Calu3 (cell line): ENCODE measurements at regions not wholly inside any gene's neighbourhood (a gene's known extent, or its start where the extent isn't known, plus 50 kb on each side); places are given as distances from the start of the nearest gene placed in this dataset.
"Not testable (repeated sequence)": the region's sequence is repeated elsewhere in the genome, so short reads cannot be mapped to it uniquely, and the experiment has no call there.

ENCODE experiments used
- BruUV-seq: library from RNA; stranded (reverse); fragments of 400-500 nt; replicated peaks from 2 replicates; lab custom pipeline; 2021; lab: Mats Ljungman, UMichigan
- CTCF ChIA-PET: fragments of 300-600 bp; sonication (Branson Sonifier 250); formaldehyde crosslinking; loops from one replicate; lab custom pipeline; 2022; ENCODE audit warnings: antibody characterized with exemption; lab: Charles Lee
- DNase-seq: peaks from one replicate; pipeline ENCODE4 v3.0.0; 2022
- H3K27ac Mint-ChIP-seq: one replicate; pipeline ENCODE4 v1.8.0; 2022; ENCODE audit warnings: mixed read lengths; ENCODE audit not compliant: unreplicated experiment
- H3K27me3 Mint-ChIP-seq: one replicate; pipeline ENCODE4 v1.8.0; 2022; ENCODE audit warnings: mixed read lengths; ENCODE audit not compliant: unreplicated experiment
- H3K36me3 Mint-ChIP-seq: one replicate; pipeline ENCODE4 v1.8.0; 2022; ENCODE audit warnings: mild to moderate bottlenecking, moderate library complexity, mixed read lengths; ENCODE audit not compliant: insufficient read depth, unreplicated experiment
- H3K4me1 Mint-ChIP-seq: one replicate; pipeline ENCODE4 v1.8.0; 2022; ENCODE audit warnings: mild to moderate bottlenecking, low read depth, mixed read lengths; ENCODE audit not compliant: unreplicated experiment
- H3K4me3 Mint-ChIP-seq: one replicate; pipeline ENCODE4 v1.8.0; 2022; ENCODE audit warnings: mild to moderate bottlenecking, low read depth, moderate library complexity, mixed read lengths; ENCODE audit not compliant: unreplicated experiment
- H3K9me3 Mint-ChIP-seq: one replicate; pipeline ENCODE4 v1.8.0; 2022; ENCODE audit warnings: low read depth, mixed read lengths; ENCODE audit not compliant: unreplicated experiment
- intact Hi-C: fragments of 100-400 bp; cut with micrococcal nuclease; formaldehyde crosslinking; loops from one replicate; pipeline ENCODE4 v1.10.0; 2022; ENCODE audit not compliant: unreplicated experiment
- TF ChIP-seq, protein P1 (sequence below): fragments of 200-600 bp; IDR thresholded peaks from one replicate; pipeline ENCODE4 v1.8.0; 2022; ENCODE audit warnings: antibody characterized with exemption; ENCODE audit not compliant: unreplicated experiment

DNA sequence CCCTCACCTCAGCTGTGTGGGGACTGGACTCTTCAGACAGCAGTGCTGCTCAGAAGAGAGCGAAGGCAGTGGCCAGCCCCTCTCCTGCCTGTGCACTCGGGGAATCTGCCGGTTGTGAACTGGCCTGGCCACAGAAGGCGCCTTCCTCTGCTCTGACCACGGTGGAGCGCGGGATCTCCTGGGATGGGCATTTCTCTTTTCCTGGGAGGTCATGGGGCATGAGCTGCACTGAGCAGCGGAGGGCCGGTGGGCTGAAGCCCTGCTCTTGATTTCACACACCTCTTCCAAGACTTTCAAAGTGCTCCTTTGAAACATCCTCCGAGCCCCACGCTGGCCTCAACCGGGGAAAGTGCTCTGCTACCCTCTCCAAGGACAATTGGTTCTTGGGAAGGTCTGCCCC lies 125.6 kb upstream of the FAM20C start:
- Mint-ChIP-seq H3K4me3 (no peak overlapping the region), H3K4me1 (no peaks in the 10 kb centered on the region), H3K27ac (no peak overlapping the region), H3K27me3 (peaks cover 41% of the 10 kb centered on the region), H3K36me3 (no peaks in the 10 kb centered on the region), H3K9me3 (no peaks in the 10 kb centered on the region)
- BruUV-seq: no TSS peak
- intact Hi-C loops: no loop called here
- CTCF ChIA-PET: no interaction called here
- no peak for DNase-seq
- TF ChIP-seq, protein P1, sequence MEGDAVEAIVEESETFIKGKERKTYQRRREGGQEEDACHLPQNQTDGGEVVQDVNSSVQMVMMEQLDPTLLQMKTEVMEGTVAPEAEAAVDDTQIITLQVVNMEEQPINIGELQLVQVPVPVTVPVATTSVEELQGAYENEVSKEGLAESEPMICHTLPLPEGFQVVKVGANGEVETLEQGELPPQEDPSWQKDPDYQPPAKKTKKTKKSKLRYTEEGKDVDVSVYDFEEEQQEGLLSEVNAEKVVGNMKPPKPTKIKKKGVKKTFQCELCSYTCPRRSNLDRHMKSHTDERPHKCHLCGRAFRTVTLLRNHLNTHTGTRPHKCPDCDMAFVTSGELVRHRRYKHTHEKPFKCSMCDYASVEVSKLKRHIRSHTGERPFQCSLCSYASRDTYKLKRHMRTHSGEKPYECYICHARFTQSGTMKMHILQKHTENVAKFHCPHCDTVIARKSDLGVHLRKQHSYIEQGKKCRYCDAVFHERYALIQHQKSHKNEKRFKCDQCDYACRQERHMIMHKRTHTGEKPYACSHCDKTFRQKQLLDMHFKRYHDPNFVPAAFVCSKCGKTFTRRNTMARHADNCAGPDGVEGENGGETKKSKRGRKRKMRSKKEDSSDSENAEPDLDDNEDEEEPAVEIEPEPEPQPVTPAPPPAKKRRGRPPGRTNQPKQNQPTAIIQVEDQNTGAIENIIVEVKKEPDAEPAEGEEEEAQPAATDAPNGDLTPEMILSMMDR: no peak

DNA sequence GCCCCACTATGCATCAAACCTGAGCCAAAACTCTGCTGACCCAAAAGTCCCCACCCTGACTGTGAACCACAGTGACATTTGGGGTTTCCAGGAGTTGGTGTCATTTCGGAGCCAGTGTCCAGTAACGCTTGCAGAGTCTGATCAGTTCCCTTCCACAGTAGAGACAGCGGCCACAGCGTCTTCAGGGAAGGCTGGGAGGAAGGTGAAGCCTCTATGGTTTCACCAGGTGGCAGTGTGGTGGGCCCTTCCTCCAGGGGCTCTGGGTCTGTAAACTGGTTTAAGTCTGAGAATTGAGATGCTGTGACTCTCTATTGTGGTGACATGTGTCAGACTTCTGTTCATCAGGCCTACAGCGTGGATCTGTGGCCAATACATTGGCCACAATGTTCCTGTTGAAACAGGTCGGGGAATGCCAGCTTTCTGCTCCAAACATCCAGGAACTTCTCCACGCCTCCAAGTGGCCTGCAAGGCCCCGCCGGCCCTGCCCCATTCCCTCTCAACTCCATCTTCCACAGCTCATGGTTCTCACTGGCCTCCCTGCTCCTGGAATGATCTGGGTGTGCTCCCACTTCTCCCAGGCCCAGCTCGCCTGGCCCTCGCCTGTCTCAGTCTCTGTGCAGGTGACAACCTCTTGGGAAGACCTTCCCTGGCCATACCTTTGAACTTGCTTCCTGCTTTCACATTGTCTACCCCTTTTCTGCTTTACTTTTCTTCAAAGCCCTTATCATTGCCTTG lies 124.5 kb upstream of the FAM20C start:
- CTCF ChIA-PET: no interaction called here
- TF ChIP-seq, protein P1: peak; percentile 16
- no peak for DNase-seq
- Mint-ChIP-seq H3K27me3 (peaks cover 32% of the 10 kb centered on the region), H3K9me3 (no peaks in the 10 kb centered on the region), H3K4me3 (no peak overlapping the region), H3K36me3 (no peaks in the 10 kb centered on the region), H3K27ac (no peak overlapping the region), H3K4me1 (no peaks in the 10 kb centered on the region)
- BruUV-seq: no TSS peak
- intact Hi-C loops: no loop called here

DNA sequence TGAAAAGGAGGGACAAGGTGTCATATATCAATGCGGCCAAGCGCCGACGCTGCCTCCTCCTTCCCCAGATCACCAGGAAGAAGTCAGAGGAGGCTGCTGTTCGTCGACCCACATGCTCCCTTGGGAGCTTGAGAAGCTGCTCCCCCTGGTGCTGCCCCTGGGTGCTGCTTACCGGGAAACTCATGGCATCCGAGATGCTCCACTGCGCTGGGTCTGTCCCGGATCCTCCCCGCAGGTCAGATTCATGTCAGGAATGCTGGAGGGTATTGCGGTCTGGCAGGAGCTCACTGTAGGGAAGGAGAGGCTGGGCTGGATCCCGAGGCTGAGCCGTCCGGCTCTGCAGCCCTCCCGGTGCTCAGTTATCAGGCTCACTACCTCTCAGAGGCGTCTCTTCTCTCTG lies 123.7 kb upstream of the FAM20C start:
- Mint-ChIP-seq H3K27ac (no peak overlapping the region), H3K9me3 (no peaks in the 10 kb centered on the region), H3K4me1 (no peaks in the 10 kb centered on the region), H3K36me3 (no peaks in the 10 kb centered on the region), H3K27me3 (peaks cover 32% of the 10 kb centered on the region), H3K4me3 (no peak overlapping the region)
- CTCF ChIA-PET: no interaction called here
- intact Hi-C loops: no loop called here
- no TSS peak for BruUV-seq
- TF ChIP-seq, protein P1: no peak
- DNase-seq: no peak

DNA sequence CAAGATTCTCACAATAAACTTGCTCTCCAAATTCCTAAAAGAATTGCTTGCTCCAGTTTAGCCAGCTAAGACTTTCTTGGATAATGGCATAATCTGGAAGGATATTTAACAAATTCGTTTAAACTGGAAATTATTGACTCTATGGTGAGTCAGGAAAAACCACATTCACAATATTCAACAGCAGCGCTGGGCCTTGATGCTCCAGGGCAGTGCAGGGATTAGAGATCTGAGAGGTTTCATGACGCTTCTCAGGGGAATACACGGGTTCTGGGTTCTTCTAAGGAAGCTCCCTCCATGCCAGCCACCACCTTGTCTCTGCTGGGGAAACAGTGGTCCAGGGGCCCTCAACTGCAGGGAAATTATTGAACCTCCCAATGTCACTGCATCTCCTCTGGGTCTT lies 123.3 kb upstream of the FAM20C start:
- CTCF ChIA-PET, H3K4me3 Mint-ChIP-seq, H3K4me1 Mint-ChIP-seq, H3K27ac Mint-ChIP-seq, H3K9me3 Mint-ChIP-seq, H3K36me3 Mint-ChIP-seq, intact Hi-C loops, DNase-seq, BruUV-seq: not testable (repeated sequence)
- H3K27me3 Mint-ChIP-seq: peaks cover 32% of the 10 kb centered on the region

DNA sequence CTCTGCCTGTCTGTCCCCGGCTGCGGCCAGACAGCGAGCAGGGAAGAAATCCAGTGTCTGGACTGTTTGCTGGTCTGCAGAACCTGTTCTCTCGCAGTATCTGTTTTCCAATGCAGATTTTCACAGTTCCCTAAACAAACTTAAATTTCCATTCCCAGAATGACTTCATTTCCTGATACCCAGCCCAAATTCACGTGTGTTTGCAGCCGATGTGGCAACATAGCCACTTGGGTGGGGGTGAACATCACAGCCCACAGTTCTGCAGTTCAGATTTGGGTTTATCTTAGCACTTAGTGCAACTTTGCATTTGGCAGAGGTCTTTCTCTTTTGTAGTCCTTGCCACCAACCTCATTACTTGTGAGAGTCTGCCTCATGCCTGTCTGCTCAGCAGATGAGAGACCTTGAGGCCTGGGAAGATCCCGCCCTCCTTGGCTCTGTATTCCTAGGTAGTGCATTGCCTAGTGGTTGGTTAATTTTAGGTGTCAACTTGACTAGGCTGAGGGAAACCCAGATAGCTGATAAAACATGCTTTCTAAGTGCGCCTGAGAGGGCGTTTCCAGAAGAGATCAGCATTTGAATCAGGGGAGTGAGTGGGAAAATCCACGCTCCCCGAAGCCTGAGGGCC lies 122.8 kb upstream of the FAM20C start:
- H3K27ac Mint-ChIP-seq, H3K4me3 Mint-ChIP-seq, CTCF ChIA-PET, DNase-seq, H3K9me3 Mint-ChIP-seq, H3K36me3 Mint-ChIP-seq, intact Hi-C loops, H3K4me1 Mint-ChIP-seq, BruUV-seq: not testable (repeated sequence)
- H3K27me3 Mint-ChIP-seq: peaks cover 31% of the 10 kb centered on the region

DNA sequence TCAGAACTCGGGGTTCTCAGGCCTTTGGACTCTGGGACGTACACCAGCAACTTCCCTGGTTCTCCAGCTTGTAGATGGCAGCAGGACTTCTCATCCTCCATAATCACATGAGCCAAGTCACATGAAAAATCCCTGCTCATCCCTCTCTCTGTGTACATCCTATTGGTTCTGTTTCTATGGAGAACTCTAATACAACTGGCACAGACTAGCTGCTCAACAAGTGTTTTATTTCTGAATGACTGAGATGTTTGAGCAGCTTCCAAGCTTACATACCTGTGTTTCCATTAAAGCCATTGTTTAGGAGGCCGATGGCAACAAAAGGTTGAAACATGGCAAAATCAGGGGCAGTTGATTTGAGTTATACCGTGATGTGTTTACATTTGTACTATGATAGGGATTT lies 122.2 kb upstream of the FAM20C start:
- H3K4me3 Mint-ChIP-seq, BruUV-seq, H3K4me1 Mint-ChIP-seq, H3K27ac Mint-ChIP-seq, H3K36me3 Mint-ChIP-seq, H3K9me3 Mint-ChIP-seq, CTCF ChIA-PET, intact Hi-C loops, DNase-seq: not testable (repeated sequence)
- peaks cover 25% of the 10 kb centered on the region for H3K27me3 Mint-ChIP-seq

DNA sequence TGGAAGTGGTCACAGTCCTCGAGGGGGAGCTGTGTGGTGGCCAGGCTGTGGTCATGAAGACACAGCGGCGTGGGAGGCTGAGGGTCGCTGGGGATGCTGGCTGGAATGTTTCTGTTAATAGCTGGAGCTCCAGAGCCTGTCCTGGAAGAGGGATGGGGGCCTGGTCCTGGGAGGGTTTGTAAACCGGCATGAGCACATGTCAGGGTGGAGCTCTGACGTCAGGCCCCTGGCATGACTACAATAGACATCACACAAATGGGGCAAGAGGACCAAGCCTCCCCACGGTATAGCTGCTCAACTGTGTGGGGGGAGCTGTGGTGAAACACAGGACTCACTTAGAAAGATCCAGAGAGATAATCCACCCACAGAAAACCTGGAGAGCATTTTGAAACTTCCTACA lies 121.4 kb upstream of the FAM20C start:
- BruUV-seq, H3K4me1 Mint-ChIP-seq, H3K27ac Mint-ChIP-seq, H3K36me3 Mint-ChIP-seq, intact Hi-C loops, H3K4me3 Mint-ChIP-seq, H3K9me3 Mint-ChIP-seq, DNase-seq, CTCF ChIA-PET: not testable (repeated sequence)
- H3K27me3 Mint-ChIP-seq: peaks cover 17% of the 10 kb centered on the region
